GM23338 (cell line): ENCODE measurements at regions not wholly inside any gene's neighbourhood (a gene's known extent, or its start where the extent isn't known, plus 50 kb on each side); places are given as distances from the start of the nearest gene placed in this dataset.

Experiments
- ATAC-seq: fragments of 200-7000 bp; cut with Tn5 transposase; 3 replicates; pipeline ENCODE4 v1.9.1; 2020
- DNase-seq: peaks from one replicate; pipeline ENCODE4 v3.0.0-alpha.2; 2015; ENCODE audit warnings: low spot score
- H2AFZ ChIP-seq: fragments of 200-600 bp; sonication (generic); 2 replicates; pipeline ENCODE4 v1.8.0; 2016; ENCODE audit warnings: antibody characterized with exemption, mild to moderate bottlenecking, moderate library complexity
- H3F3A ChIP-seq: fragments of 200-600 bp; sonication (generic); replicated peaks from 2 replicates; pipeline ENCODE4 v1.8.0; 2017; ENCODE audit warnings: antibody characterized with exemption, mixed run types, low read depth
- H3K27ac ChIP-seq: fragments of 200-600 bp; sonication (generic); 2 replicates; pipeline ENCODE4 v1.6.1; 2016; ENCODE audit warnings: low read depth
- H3K27me3 ChIP-seq: fragments of 200-600 bp; sonication (generic); 2 replicates; pipeline ENCODE4 v1.8.0; 2016; ENCODE audit warnings: mild to moderate bottlenecking, mixed run types, moderate library complexity; ENCODE audit not compliant: insufficient read depth
- H3K36me3 ChIP-seq: fragments of 200-600 bp; sonication (generic); 2 replicates; pipeline ENCODE4 v1.8.0; 2016; ENCODE audit warnings: mild to moderate bottlenecking; ENCODE audit not compliant: insufficient read depth
- H3K4me1 ChIP-seq: fragments of 200-600 bp; sonication (generic); 2 replicates; pipeline ENCODE4 v1.8.0; 2016; ENCODE audit warnings: mild to moderate bottlenecking, moderate library complexity; ENCODE audit not compliant: insufficient read depth
- H3K4me2 ChIP-seq: fragments of 200-600 bp; sonication (generic); 2 replicates; pipeline ENCODE4 v1.7.1; 2017; ENCODE audit warnings: mixed run types
- H3K4me3 ChIP-seq: fragments of 200-600 bp; sonication (generic); 2 replicates; pipeline ENCODE4 v1.6.1; 2016; ENCODE audit warnings: mixed run types
- H3K79me2 ChIP-seq: fragments of 200-600 bp; sonication (generic); replicated peaks from 2 replicates; pipeline ENCODE4 v1.8.0; 2017; ENCODE audit warnings: mild to moderate bottlenecking; ENCODE audit not compliant: insufficient read depth
- H3K9me2 ChIP-seq: fragments of 200-600 bp; sonication (generic); 2 replicates; pipeline ENCODE4 v1.8.0; 2017; ENCODE audit not compliant: insufficient read depth
- H4K20me1 ChIP-seq: fragments of 200-600 bp; sonication (generic); replicated peaks from 2 replicates; pipeline ENCODE4 v1.8.0; 2017; ENCODE audit warnings: mild to moderate bottlenecking; ENCODE audit not compliant: insufficient read depth
- H3K27ac Mint-ChIP-seq: 2 replicates; pipeline ENCODE4 v1.8.0; 2020; ENCODE audit warnings: inconsistent platforms, mild to moderate bottlenecking, moderate library complexity, mixed read lengths
- H3K27me3 Mint-ChIP-seq: 3 replicates; pipeline ENCODE4 v1.8.0; 2022; ENCODE audit warnings: low read depth, mild to moderate bottlenecking, moderate library complexity, mixed read lengths, inconsistent platforms; ENCODE audit not compliant: insufficient read depth, poor library complexity
- H3K36me3 Mint-ChIP-seq: 3 replicates; pipeline ENCODE4 v1.8.0; 2021; ENCODE audit warnings: low read depth, mild to moderate bottlenecking, inconsistent platforms, moderate library complexity, mixed read lengths
- H3K4me1 Mint-ChIP-seq: 3 replicates; pipeline ENCODE4 v1.8.0; 2020; ENCODE audit warnings: mild to moderate bottlenecking, inconsistent platforms, mixed read lengths
- H3K4me3 Mint-ChIP-seq: 3 replicates; pipeline ENCODE4 v1.8.0; 2021; ENCODE audit warnings: moderate library complexity, mild to moderate bottlenecking, inconsistent platforms, mixed read lengths
- H3K9me3 Mint-ChIP-seq: 3 replicates; pipeline ENCODE4 v1.8.0; 2020; ENCODE audit warnings: moderate library complexity, mild to moderate bottlenecking, inconsistent platforms, mixed read lengths
- EZH2phosphoT487 ChIP-seq: fragments of 200-600 bp; sonication (generic); IDR thresholded peaks from one replicate; pipeline ENCODE4 v1.8.1; 2018; ENCODE audit warnings: antibody characterized with exemption; ENCODE audit not compliant: unreplicated experiment
- JUNB ChIP-seq: IDR thresholded peaks from one replicate; pipeline ENCODE4 v1.6.1; 2016; ENCODE audit warnings: antibody characterized with exemption; ENCODE audit not compliant: unreplicated experiment
- NANOG ChIP-seq: IDR thresholded peaks from 2 replicates; pipeline ENCODE4 v1.6.1; 2016; ENCODE audit warnings: antibody characterized with exemption, borderline replicate concordance
- POLR2AphosphoS5 ChIP-seq: IDR thresholded peaks from 2 replicates; pipeline ENCODE4 v1.6.1; 2016; ENCODE audit warnings: antibody characterized with exemption, low read depth
- STAT1 ChIP-seq: IDR thresholded peaks from one replicate; pipeline ENCODE4 v1.6.1; 2016; ENCODE audit warnings: antibody characterized with exemption; ENCODE audit not compliant: unreplicated experiment
- ZNF114 ChIP-seq: fragments of 250-450 bp; sonication (Bioruptor Pico); IDR thresholded peaks from 2 replicates; pipeline ENCODE4 v1.5.0; 2020; ENCODE audit warnings: mild to moderate bottlenecking, moderate library complexity
- TF ChIP-seq, protein P1 (sequence below): fragments of 250-450 bp; sonication (Bioruptor Pico); IDR thresholded peaks from 2 replicates; pipeline ENCODE4 v1.5.0; 2020; ENCODE audit warnings: mild to moderate bottlenecking, moderate library complexity
- TF ChIP-seq, protein P2 (sequence below), 2 experiments: fragments of 200-600 bp in 1 of 2; sonication (generic) in 1 of 2; conservative IDR thresholded peaks; 2 replicates each; pipeline versions ENCODE4 v1.5.1 to v1.6.1; 2016 to 2017; ENCODE audit warnings: antibody characterized with exemption in 2 of 2, low read depth in 2 of 2, mild to moderate bottlenecking in 2 of 2, moderate library complexity in 1 of 2
- TF ChIP-seq, protein P3 (sequence below): IDR thresholded peaks from 2 replicates; pipeline ENCODE4 v1.6.1; 2016; ENCODE audit warnings: antibody characterized with exemption
- TF ChIP-seq, protein P4 (sequence below): IDR thresholded peaks from one replicate; pipeline ENCODE4 v1.6.1; 2018; ENCODE audit warnings: antibody characterized with exemption; ENCODE audit not compliant: unreplicated experiment

DNA sequence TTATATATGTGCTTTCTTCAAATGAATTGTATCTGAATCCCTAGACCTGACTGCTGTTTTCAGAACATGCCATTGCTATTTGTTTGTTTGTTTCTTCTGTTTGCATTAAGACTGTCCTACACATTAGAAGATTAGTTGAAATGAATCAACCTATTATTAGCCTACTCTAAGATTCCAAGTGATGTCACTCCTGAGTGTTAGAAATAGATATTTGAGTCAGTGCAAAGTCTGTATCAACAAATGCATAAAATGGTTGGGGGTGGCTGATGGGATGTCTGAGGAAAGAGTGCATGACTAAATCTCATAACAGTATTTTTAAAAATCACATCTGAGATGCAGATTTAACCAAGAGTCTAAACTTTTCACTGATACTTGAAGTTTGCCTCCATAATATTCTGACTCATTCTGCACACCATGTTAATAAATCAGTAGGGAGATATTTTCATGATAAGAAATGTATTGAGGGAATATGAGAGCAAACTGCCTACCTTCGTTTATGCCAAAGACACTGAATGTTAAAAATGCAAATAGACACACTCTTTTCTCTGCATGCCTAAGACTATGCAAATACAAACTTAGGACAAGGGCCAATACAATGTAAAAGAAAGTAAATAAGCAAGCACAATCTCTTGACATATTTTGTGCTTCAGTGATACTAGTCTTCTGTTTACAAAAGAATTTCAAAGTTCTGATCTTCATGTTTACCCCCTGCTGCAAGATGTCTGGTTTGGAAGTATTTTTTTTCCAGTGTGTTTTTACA is 253.3 kb downstream of the LIG4 start (continued):
- TF ChIP-seq, protein P1, sequence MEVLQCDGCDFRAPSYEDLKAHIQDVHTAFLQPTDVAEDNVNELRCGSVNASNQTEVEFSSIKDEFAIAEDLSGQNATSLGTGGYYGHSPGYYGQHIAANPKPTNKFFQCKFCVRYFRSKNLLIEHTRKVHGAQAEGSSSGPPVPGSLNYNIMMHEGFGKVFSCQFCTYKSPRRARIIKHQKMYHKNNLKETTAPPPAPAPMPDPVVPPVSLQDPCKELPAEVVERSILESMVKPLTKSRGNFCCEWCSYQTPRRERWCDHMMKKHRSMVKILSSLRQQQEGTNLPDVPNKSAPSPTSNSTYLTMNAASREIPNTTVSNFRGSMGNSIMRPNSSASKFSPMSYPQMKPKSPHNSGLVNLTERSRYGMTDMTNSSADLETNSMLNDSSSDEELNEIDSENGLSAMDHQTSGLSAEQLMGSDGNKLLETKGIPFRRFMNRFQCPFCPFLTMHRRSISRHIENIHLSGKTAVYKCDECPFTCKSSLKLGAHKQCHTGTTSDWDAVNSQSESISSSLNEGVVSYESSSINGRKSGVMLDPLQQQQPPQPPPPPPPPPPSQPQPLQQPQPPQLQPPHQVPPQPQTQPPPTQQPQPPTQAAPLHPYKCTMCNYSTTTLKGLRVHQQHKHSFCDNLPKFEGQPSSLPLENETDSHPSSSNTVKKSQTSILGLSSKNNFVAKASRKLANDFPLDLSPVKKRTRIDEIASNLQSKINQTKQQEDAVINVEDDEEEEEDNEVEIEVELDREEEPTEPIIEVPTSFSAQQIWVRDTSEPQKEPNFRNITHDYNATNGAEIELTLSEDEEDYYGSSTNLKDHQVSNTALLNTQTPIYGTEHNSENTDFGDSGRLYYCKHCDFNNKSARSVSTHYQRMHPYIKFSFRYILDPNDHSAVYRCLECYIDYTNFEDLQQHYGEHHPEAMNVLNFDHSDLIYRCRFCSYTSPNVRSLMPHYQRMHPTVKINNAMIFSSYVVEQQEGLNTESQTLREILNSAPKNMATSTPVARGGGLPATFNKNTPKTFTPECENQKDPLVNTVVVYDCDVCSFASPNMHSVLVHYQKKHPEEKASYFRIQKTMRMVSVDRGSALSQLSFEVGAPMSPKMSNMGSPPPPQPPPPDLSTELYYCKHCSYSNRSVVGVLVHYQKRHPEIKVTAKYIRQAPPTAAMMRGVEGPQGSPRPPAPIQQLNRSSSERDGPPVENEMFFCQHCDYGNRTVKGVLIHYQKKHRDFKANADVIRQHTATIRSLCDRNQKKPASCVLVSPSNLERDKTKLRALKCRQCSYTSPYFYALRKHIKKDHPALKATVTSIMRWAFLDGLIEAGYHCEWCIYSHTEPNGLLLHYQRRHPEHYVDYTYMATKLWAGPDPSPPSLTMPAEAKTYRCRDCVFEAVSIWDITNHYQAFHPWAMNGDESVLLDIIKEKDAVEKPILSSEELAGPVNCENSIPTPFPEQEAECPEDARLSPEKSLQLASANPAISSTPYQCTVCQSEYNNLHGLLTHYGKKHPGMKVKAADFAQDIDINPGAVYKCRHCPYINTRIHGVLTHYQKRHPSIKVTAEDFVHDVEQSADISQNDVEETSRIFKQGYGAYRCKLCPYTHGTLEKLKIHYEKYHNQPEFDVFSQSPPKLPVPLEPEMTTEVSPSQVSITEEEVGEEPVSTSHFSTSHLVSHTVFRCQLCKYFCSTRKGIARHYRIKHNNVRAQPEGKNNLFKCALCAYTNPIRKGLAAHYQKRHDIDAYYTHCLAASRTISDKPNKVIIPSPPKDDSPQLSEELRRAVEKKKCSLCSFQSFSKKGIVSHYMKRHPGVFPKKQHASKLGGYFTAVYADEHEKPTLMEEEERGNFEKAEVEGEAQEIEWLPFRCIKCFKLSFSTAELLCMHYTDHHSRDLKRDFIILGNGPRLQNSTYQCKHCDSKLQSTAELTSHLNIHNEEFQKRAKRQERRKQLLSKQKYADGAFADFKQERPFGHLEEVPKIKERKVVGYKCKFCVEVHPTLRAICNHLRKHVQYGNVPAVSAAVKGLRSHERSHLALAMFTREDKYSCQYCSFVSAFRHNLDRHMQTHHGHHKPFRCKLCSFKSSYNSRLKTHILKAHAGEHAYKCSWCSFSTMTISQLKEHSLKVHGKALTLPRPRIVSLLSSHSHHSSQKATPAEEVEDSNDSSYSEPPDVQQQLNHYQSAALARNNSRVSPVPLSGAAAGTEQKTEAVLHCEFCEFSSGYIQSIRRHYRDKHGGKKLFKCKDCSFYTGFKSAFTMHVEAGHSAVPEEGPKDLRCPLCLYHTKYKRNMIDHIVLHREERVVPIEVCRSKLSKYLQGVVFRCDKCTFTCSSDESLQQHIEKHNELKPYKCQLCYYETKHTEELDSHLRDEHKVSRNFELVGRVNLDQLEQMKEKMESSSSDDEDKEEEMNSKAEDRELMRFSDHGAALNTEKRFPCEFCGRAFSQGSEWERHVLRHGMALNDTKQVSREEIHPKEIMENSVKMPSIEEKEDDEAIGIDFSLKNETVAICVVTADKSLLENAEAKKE (CRISPR knock-in tag), result no peak
- TF ChIP-seq, protein P2, sequence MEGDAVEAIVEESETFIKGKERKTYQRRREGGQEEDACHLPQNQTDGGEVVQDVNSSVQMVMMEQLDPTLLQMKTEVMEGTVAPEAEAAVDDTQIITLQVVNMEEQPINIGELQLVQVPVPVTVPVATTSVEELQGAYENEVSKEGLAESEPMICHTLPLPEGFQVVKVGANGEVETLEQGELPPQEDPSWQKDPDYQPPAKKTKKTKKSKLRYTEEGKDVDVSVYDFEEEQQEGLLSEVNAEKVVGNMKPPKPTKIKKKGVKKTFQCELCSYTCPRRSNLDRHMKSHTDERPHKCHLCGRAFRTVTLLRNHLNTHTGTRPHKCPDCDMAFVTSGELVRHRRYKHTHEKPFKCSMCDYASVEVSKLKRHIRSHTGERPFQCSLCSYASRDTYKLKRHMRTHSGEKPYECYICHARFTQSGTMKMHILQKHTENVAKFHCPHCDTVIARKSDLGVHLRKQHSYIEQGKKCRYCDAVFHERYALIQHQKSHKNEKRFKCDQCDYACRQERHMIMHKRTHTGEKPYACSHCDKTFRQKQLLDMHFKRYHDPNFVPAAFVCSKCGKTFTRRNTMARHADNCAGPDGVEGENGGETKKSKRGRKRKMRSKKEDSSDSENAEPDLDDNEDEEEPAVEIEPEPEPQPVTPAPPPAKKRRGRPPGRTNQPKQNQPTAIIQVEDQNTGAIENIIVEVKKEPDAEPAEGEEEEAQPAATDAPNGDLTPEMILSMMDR (conservative IDR thresholded peaks at IDR 0.05; ENCODE audit: low read depth in 2 of 2), result no peak
- TF ChIP-seq ZNF114 (CRISPR knock-in tag), result no peak

DNA sequence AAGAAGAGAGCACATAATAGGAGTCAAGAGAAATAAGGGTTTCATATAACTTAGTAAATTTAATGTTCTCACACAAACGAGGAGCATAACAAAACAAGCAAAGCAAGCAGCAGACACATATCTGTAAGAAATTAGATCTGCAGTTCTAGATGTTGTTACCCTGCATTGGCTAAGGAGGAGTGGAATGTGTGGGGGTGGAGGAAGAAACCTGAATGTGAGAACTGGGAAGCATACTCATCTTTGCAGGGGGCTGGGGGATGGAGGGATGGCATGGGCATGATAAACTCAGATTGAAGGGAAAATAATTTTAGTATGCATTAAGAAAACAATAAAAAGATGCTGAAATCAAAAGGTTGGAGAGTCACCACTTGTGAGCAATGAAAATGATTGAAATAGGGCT is 255.0 kb downstream of the LIG4 start:
- Histone ChIP-seq H3F3A (no peaks in the 10 kb centered on the region), H3K27me3 (no peaks in the 10 kb centered on the region), H3K4me3 (no peak overlapping the region), H3K9me2 (no peaks in the 10 kb centered on the region), H3K36me3 (no peaks in the 10 kb centered on the region), H3K79me2 (no peaks in the 10 kb centered on the region), H2AFZ (no peak overlapping the region), H3K4me2 (peak overlapping the region; percentile 38; the same call in 1 of the 2 replicates), H3K4me1 (peaks cover 7% of the 10 kb centered on the region; the same call in 1 of the 2 replicates), H3K27ac (no peak overlapping the region), H4K20me1 (no peaks in the 10 kb centered on the region)
- DNase-seq, result peak; percentile 30
- no peak overlapping the region for H3K27ac Mint-ChIP-seq
- no peak overlapping the region for H3K4me3 Mint-ChIP-seq
- H3K36me3 Mint-ChIP-seq, result no peaks in the 10 kb centered on the region
- H3K9me3 Mint-ChIP-seq, result no peaks in the 10 kb centered on the region; the same call in 2 of the 3 replicates
- H3K4me1 Mint-ChIP-seq, result peaks cover 13% of the 10 kb centered on the region; the same call in 2 of the 3 replicates
- no peaks in the 10 kb centered on the region for H3K27me3 Mint-ChIP-seq
- peak; percentile 80 for ATAC-seq
- TF ChIP-seq JUNB (no peak), NANOG (no peak), POLR2AphosphoS5 (no peak), STAT1 (no peak), EZH2phosphoT487 (no peak)
- TF ChIP-seq, protein P3, sequence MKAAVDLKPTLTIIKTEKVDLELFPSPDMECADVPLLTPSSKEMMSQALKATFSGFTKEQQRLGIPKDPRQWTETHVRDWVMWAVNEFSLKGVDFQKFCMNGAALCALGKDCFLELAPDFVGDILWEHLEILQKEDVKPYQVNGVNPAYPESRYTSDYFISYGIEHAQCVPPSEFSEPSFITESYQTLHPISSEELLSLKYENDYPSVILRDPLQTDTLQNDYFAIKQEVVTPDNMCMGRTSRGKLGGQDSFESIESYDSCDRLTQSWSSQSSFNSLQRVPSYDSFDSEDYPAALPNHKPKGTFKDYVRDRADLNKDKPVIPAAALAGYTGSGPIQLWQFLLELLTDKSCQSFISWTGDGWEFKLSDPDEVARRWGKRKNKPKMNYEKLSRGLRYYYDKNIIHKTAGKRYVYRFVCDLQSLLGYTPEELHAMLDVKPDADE, result no peak
- TF ChIP-seq, protein P4, sequence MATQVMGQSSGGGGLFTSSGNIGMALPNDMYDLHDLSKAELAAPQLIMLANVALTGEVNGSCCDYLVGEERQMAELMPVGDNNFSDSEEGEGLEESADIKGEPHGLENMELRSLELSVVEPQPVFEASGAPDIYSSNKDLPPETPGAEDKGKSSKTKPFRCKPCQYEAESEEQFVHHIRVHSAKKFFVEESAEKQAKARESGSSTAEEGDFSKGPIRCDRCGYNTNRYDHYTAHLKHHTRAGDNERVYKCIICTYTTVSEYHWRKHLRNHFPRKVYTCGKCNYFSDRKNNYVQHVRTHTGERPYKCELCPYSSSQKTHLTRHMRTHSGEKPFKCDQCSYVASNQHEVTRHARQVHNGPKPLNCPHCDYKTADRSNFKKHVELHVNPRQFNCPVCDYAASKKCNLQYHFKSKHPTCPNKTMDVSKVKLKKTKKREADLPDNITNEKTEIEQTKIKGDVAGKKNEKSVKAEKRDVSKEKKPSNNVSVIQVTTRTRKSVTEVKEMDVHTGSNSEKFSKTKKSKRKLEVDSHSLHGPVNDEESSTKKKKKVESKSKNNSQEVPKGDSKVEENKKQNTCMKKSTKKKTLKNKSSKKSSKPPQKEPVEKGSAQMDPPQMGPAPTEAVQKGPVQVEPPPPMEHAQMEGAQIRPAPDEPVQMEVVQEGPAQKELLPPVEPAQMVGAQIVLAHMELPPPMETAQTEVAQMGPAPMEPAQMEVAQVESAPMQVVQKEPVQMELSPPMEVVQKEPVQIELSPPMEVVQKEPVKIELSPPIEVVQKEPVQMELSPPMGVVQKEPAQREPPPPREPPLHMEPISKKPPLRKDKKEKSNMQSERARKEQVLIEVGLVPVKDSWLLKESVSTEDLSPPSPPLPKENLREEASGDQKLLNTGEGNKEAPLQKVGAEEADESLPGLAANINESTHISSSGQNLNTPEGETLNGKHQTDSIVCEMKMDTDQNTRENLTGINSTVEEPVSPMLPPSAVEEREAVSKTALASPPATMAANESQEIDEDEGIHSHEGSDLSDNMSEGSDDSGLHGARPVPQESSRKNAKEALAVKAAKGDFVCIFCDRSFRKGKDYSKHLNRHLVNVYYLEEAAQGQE, result no peak
